HG03139 (cell line): ENCODE measurements at regions not wholly inside any gene's neighbourhood (a gene's known extent, or its start where the extent isn't known, plus 50 kb on each side); places are given as distances from the start of the nearest gene placed in this dataset.
A peak's percentile ranks its signal among the peaks of the same experiment; 100 is the strongest.

Experiments used
- ATAC-seq: cut with Tn5 transposase; IDR thresholded peaks from one replicate; pipeline ENCODE4 v1.9.1; 2021; ENCODE audit not compliant: unreplicated experiment

DNA sequence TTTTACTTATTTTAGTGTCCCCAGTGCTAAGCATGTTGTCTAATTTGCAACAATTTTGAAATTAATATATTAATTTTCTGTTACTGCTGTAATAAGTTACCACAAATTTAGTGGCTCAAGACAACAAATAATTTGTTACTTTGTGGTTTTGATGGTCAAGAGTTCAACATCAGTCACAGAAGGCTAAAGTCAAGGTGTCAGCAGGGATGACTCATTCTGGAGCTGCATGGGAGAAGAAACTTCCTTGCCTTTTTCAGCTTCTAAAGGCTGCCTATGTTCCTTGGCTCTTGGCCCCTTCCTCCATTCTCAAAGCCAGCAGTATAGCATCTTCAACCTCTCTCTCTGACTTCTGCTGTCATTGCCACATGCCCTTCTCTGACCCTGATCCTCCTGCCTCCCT, 271.8 kb downstream of the HLX start:
- no peak for ATAC-seq

DNA sequence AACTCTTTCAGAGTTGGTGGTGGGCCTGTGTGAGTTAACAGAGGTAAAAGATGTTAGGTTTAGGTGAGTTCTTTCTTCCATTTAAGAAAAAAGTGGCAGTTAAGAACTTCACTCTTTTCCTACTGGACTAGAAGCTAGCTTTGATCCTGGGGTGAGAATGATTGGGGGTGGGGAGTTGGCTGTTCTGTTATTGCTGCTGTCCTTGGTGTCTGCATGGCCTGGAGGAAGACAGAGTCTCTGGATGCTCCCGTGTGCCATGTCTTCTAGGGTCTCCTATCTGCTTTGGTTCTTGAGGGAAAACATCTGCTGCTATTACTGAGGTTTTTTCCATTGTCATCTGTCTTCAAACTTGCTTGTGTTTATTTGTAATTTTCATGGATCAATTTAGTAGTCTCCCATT, 275.7 kb downstream of the HLX start:
- no peak for ATAC-seq

DNA sequence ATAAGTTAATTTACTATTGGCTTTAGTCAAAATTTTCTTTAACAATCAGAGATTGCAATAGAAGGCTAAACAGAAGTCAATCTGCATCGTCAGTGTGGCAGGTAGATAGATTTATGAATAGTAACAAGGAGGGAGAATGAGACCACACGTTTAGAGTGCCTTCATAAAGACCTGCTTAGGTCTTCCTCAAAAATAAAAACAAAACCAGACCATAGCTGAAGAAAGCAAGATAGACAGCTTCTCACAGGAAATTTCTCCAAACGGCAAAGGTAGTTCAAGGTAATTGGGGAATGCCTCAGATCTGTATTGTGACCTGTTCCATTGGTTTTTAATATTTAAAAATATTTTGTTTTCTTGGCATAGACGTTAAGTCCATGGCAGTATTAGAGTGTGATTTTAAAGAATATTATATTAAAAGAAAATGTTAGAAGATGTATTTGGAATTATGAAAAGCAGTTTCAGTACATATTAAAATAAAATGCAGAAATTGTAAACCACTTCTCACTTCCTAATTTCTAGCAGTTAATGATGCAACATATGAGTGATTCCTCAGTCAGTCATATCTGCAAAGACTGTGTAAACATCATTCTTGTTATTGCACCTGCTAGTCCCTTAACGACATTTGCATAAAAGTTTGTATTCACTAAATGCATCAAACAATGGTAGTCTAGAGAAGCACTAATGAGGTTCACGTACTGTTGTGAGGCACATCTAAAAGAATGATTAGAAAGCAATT, 278.0 kb downstream of the HLX start:
- ATAC-seq: peak; percentile 79

DNA sequence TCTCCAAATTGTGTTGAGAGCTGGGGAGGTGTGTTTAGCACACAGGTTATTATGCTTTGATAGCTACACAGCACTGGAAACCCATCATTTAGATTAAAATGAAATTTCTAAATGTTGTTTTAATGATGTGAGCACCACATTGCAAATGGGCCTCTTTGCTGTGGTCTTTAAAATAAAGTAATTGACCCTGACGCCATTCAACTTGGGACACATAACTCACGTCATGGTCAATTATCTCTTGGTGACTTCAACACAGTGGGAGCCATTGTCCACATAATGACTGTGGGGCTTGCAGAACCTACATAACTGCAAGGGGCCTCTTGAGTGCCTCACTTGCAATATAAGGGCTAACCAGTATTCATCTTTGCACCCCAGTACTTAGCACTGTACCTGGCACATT, 280.4 kb downstream of the HLX start:
- no peak for ATAC-seq

DNA sequence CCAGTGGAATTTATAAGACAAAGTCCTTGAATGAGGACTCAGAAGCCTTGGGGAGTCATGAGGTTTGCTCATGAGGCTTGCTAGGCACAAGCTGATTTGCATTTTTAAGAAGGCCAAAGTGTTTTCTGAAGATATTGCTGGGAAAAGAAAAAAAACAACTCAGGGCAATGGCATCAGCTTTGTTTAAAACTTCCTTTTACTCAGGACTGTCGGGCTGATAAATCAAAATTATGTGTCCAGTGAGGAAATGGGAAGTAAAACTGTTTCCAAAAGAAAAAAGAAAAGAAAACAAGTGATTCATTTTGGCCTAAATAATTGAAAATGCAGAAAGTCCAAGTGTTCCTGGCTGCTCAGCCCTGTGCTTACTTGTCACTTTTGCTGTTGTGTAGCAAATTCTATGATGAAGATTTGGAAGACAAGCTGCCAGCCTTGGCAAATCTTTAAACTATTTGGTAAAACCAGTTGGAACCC, 282.4 kb downstream of the HLX start:
- ATAC-seq: no peak

DNA sequence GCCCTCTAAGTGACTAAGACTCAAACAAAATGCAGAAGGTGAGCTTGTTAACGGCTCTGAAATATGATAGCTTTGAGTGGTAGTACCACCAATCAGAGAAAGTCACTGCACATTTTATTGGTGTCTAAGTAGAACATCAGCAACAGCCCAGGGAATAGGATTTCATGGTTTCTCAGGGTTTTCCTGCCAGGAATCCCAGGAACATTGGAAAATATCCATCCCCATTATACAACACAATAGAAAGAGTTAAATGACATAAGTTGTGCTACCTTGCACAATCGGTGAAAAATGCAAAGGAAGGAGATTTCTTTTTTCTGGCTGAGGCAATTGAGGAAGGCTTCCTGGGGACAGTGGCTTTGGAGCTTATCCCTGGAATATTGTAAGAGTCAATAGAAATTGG, 283.1 kb downstream of the HLX start:
- no peak for ATAC-seq

DNA sequence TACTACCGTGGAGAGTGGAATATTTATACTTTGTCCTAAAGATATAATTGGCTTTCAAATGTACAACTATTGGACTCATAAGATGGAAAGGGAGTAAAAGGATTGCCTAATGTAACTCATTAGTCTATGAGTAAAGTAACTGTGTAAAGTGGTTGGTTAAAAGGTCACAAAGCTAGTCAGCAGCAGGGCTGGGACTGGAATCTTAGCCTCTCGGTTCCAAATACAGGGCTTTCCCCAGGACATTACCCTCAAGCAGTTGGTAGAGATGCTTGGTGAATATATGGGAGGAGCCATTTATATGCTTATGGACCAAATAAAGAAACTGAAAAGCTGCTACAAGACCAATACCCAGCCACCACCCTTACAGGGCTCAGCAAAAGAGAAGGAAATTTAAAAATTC, 283.7 kb downstream of the HLX start:
- ATAC-seq: no peak

DNA sequence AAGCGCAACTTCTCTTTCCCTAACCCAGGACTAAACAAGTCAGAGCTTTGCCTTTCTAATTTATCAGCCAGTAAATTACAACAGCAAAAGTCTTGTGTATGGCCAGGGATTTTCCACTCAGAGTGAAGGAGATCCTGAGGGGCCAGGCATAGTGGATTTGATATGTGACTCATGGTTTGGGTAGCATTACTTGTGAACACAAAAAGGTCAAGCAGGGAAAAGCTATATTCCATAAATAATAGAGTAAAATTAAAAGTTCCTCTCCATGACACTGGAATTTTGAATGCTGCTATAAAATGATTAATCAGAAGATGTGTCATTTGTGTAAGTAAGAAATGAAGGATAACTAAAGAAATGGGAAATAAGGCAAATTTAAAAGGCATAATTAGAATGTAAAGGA, 284.8 kb downstream of the HLX start:
- no peak for ATAC-seq

DNA sequence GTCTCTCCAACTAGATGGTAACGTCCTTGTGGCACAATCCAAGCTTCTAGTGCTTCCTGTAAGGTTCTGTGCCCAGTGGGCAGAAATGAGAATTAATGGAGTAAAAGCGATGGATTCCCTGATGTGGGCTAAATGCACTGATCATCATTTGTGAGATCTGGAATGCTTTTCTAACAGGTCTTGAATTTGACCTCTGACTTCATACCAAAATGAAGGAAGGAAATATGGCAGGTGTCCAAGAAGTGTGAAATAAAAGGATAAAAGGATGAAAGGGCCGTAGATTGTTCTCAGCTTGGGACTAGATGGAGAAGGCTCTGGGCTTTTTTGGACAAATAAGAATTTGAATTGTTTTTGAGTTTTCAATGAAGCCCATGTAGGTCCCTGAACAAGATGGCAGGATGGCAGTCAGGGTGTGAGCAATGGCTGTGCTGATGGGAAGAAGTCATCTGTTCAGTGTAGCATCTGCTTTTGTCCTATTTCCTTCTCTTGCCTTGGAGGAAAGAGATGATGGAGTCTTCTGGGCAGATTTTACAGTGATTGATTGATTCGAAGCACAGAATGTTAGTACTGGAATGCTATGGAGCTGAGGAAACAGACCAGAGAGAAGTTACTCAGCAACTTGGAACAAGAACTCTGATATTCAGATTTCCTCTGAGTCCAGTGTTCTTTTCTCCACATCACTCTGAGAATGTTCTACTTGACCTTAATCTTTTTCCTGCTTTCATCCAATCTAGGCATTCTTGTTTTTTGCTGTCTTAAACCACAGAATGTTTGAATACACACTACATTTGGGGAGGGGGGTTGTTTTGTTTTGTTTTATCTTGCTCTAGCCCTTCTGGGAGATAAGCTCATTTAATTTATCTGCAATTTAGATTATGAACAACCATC, 286.0 kb downstream of the HLX start:
- ATAC-seq: no peak

DNA sequence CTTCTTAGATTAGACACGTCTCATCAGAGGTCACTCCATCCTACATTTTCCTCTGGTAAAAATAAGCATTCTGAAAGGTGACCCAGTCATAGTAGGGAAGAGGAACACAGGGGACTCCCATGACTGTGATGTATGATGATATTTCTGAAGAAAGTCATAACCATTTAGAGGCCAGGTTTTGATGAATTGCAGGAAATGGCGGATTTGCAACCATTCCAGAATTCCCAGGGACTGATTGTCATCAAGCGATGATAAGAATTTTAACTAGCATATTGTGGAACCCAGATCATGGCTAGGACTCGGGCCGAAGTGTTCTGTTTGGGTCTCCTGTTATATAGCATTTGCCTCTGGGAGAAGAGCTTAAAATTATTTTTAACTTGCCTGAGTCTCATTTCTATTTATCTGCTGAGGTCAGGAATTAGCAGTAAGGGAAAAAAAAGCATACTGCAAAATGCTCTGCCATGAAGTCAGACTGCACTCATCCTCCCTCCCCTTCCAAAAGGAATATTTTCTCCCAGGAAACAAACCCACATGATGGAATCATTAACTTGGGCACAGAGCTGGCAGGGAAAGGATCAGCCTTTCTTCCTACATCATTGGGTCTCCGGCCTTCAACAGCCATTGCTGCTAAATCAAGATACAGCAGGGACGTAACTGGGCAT, 286.7 kb downstream of the HLX start:
- no peak for ATAC-seq

DNA sequence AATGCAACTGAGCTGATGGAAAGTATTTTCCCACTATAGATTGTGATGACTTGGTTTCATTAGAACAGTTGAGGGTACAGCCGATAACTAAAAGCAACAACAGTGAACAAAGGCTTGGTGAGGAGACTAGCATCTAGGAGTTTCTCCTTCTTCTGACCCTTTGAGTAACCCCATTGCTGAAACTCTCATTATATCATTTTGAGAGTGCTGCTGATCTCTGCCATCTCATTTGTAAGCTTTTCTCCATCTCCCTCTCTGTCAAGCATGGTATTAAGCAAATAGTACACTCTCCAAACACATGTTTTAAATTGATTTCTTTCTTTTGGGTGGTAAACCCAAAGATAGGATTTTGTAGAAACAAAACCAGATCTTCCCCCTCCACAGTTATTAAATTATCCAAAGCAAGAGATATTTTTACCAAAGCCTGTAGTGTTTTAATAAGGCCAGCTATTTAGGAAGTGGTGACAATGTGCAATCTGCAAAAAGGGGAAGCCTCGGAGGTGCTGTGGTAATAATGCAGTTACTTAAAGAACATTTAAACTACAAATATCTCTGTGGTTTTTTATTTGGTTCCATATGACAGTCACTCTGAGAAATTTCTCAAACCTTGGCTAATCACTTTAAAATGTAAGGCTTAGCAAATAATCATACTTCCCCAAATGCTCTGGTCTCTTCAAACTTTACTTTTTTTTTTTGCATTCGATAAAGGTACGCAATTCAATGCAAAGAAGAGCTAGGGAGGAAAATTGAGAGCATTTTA, 287.5 kb downstream of the HLX start:
- ATAC-seq: peak; percentile 77

DNA sequence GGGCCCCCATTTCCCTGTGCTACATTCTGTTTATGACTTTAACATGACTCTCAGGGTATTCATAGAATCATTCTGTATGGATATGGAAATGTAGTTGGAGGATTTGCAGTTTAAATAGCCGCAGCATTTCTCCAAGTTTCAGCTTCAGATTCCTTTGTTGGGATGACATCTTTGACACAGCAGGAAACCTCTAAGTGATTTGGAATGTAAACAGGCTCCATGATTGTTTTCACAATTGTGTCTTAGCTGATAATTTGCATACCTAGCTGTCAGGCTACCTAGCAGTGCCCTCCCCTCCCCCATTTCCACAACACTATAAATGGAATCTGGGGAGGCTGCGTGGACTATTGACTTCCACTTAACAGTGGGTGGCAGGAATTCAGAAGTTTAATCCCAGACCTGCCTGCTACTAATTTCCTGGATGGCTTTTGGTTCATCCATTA, 290.2 kb downstream of the HLX start:
- ATAC-seq: no peak

DNA sequence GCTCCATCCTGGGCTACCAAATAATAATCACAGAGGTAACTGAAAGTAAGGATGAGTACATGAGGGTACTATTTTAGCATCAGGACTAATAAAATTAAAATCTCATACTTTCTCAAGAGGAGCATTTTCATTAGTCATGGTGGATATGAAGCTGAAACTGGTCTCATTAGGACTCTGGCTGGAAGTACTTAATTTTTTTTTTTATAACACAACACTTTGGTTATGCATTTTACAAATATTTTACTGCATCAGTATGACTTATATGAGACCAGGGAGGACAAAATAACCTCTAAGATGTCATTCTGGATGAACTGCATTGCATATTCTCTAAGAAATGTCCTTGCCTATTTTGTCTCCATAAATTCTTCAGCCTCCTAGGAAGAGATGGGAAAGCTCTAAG, 290.9 kb downstream of the HLX start:
- no peak for ATAC-seq

DNA sequence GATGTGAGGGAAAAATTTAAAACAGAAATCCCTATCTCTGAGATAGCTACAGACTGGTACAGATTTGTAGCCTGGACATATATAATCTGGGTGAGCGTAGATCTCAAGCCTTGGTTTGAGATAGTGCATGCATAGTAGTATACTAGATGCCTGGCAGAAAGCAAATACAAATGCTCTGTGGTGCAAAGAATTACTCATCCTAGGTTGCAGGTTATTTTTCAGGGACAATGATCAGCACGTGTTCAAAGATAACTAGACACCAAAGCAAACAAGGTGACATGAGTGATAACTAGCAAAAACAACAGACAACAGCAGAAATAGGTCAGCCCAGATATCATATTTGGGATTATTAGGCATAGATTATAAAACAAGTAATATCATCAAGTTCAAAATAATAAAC, 292.5 kb downstream of the HLX start:
- no peak for ATAC-seq

DNA sequence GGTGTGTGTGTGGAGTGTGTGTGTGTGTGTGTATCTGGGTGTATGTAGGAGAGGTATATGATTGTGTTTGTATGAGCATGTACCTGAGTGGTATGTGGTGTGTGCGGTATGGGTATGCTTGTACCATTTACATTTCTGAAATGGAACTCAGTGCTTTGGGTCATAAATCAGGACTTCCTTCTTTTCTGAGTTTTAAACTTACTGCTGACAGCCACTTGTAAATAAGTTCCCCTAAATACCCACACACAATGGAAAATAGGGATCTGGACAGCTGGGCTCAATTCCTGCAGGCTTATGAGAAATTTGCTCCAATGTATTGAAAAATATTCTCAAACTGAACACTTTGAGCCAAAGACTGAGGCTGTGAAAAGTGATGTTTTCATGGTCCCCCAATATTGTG, 293.6 kb downstream of the HLX start:
- no peak for ATAC-seq

DNA sequence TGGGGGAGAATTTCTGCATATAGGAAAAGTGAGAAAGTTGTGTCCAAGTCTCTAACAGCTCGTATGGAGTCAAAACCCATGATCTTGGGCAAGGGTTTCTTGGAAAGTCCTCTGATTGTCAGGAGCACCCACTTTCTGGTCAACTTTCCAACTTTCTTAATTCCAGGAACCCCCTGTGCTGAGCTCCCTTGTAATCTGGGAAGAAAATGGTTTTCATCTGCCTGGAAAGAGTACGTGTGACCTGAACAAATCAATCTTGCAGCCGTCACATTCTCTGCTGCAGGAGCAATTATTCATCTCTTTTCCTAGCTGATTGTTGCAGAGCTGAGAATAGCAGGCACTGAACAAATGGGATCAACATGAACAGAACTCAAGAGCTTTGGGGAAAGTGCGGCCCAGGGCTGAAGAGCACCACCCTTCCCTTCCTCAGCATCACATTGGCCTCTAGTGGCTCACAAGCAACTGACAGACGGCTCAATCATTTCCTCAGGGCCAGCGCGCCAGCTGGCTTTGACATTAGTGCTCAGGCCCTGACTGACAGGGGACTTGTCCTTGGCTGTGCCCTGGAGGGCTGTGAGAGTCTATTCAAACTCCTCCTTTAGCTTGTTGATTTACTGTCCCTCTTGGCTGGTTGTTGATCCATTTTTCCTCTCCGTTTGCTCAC, 295.2 kb downstream of the HLX start:
- no peak for ATAC-seq

DNA sequence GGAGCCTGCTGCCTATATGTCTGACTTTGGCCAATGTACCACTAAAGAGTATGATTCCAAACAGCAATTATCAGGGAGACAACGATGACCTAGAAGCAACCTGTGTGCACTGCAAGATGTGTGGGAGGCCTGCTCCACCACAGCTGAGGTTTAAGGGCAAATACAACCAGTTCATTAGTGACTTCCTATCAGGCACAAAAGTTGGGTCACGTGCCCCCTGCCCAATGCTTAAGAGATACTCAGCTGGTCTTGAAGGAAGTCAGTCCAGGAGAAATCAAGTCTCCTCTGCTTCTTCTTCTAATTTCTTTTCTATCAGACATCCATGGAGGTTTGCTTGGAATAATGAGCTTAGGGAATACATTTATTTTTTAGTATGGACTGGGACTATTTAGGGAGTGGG, 296.0 kb downstream of the HLX start:
- no peak for ATAC-seq

DNA sequence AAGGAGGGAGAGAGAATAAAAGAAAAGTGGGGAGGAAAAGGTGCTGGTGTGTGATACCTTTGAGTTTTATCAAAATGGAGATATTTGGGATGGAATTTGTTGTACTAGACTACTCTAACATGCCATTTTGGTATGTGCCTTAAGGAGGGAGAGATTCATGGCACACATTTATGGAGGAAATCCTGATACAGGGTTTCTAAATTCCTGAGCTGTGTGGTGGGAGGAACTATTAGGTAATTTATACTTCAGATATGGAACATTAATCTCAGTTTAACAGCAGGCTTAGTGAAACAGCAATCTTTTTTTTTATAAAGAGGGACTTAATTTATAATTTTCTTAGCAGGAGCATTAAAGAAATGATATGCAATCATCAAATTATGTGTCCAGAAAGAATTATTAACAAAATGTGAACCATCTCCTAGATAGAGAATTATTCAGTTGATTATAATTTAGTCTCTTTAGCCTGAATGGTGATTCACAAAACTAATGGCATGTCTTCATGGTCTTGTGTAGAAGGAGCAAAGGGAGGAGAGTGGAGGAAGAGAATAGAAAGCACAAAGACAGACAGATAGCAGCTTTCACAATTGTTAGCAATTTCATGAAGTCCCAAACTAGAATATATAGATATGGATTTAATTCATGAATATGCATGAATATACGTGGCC, 301.6 kb downstream of the HLX start:
- ATAC-seq: no peak

DNA sequence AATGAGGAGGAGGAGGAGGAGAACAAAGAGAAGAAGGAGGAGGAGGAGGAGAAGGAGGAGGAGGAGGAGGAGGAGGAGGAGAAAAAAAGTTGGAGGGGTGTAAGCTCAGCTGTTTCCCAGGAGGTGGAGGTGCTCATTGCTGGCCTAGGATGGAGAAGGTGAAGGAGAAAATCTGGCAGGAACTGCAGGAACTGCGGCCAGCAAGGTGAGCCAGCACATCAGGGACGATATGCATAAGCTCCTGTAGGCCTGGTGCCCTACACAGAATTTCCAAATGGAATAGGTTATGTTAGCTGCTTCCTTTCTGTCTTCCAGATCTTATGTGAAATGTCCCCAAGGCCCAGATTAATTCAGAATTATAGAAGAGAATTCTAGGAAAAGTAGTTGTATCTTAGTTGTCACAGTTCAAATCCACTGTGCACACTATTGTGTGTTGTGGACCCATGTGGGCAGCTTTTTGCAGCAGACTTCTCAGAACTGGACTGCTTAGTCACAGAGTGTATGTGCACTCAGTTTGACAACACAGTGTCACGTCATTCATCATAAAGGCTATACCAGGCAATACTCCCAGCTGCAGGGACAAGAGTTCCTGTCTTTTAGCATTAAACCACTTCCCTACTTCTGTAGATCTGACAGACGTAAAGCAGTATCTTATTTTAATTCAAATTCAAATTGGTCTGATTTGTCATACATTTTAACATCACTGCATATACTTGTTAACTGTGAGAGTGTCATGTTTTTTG, 303.7 kb downstream of the HLX start:
- no peak for ATAC-seq
